Fibroblast of lung (primary cell): ENCODE measurements at regions not wholly inside any gene's neighbourhood (a gene's known extent, or its start where the extent isn't known, plus 50 kb on each side); places are given as distances from the start of the nearest gene placed in this dataset.

Experiments used
- CTCF ChIP-seq, 2 donors: IDR thresholded peaks in 1 of 2; conservative IDR thresholded peaks in 1 of 2; 1 replicate in 1 of 2; 2 replicates in 1 of 2; pipeline ENCODE4 v1.5.1; 2011 to 2012; ENCODE audit warnings: low read length in 2 of 2, control low read depth in 1 of 2, inconsistent platforms in 1 of 2, low read depth in 1 of 2, mild to moderate bottlenecking in 1 of 2
- EZH2 ChIP-seq: IDR thresholded peaks from 2 replicates; pipeline ENCODE4 v1.5.1; 2012; ENCODE audit warnings: low read length, control low read depth, mild to moderate bottlenecking; ENCODE audit errors: missing control alignments

- peak; percentile 24 to 38 for TF ChIP-seq CTCF (conservative IDR thresholded peaks at IDR 0.05 in 1 of 2, IDR thresholded peaks at IDR 0.05 in 1 of 2; ENCODE audit: low read depth in 1 of 2, low read length in 2 of 2)
- no peak for TF ChIP-seq EZH2
Measured at GRCh38 chr7:115340828-115341227, 418.9 kb downstream of the MDFIC start.
